Stimulated activated CD4-positive, alpha-beta T cell treated with anti-CD3 and anti-CD28 coated beads, Interleukin-1b, Interleukin-23, amount 100 ng/mL, for 4 hours (primary cell): ENCODE measurements at regions not wholly inside any gene's neighbourhood (a gene's known extent, or its start where the extent isn't known, plus 50 kb on each side); places are given as distances from the start of the nearest gene placed in this dataset.

ENCODE experiments used
- DNase-seq, 2 donors: peaks; one replicate each; pipeline ENCODE4 v3.0.0-alpha.2; 2020; ENCODE audit warnings: low read depth in 2 of 2

- no peak for DNase-seq
These were observed 159.4 kb upstream of the NSMCE3 start for GRCh38 chr15:29428925-29429573.

- no peak for DNase-seq
These were observed 156.2 kb upstream of the NSMCE3 start for GRCh38 chr15:29425864-29426263.

- DNase-seq, result no peak
These were observed 154.5 kb upstream of the NSMCE3 start for GRCh38 chr15:29424118-29424517.

- DNase-seq, result no peak
These were observed 153.0 kb upstream of the NSMCE3 start for GRCh38 chr15:29422606-29423005.

- no peak for DNase-seq
These were observed 150.6 kb upstream of the NSMCE3 start for GRCh38 chr15:29420188-29420587.

GRCh38 chr15:29418931-29419330 is 149.3 kb upstream of the NSMCE3 start:
- DNase-seq, result no peak

- DNase-seq, result no peak
These were observed 148.6 kb upstream of the NSMCE3 start for GRCh38 chr15:29418178-29418577.

GRCh38 chr15:29411299-29411698 is 141.7 kb upstream of the NSMCE3 start:
- DNase-seq, result no peak

GRCh38 chr15:29410338-29410737 is 140.7 kb upstream of the NSMCE3 start:
- DNase-seq, result no peak

GRCh38 chr15:29409890-29410289 is 140.3 kb upstream of the NSMCE3 start:
- no peak for DNase-seq

GRCh38 chr15:29405564-29405963 is 135.9 kb upstream of the NSMCE3 start:
- no peak for DNase-seq

GRCh38 chr15:29403772-29404171 is 134.2 kb upstream of the NSMCE3 start:
- no peak for DNase-seq

GRCh38 chr15:29401644-29402043 is 132.0 kb upstream of the NSMCE3 start:
- no peak for DNase-seq

- no peak for DNase-seq
These were observed 131.1 kb upstream of the NSMCE3 start for GRCh38 chr15:29400701-29401100.

- DNase-seq, result no peak
These were observed 129.3 kb upstream of the NSMCE3 start for GRCh38 chr15:29398907-29399306.

- DNase-seq, result no peak
These were observed 126.7 kb upstream of the NSMCE3 start for GRCh38 chr15:29396176-29396811.

- DNase-seq, result no peak
These were observed 123.8 kb upstream of the NSMCE3 start for GRCh38 chr15:29393443-29393842.

- DNase-seq, result no peak
These were observed 122.7 kb upstream of the NSMCE3 start for GRCh38 chr15:29392358-29392757.

GRCh38 chr15:29390051-29390450 is 120.4 kb upstream of the NSMCE3 start:
- no peak for DNase-seq

GRCh38 chr15:29386523-29386922 is 116.9 kb upstream of the NSMCE3 start:
- no peak for DNase-seq

GRCh38 chr15:29383367-29383766 is 113.7 kb upstream of the NSMCE3 start:
- no peak for DNase-seq

- DNase-seq, result no peak
These were observed 113.2 kb upstream of the NSMCE3 start for GRCh38 chr15:29382862-29383261.

GRCh38 chr15:29380466-29380865 is 110.8 kb upstream of the NSMCE3 start:
- no peak for DNase-seq

- DNase-seq, result no peak
These were observed 110.0 kb upstream of the NSMCE3 start for GRCh38 chr15:29379647-29380046.
